ENCODE measurements at regions not wholly inside any gene's neighbourhood (a gene's known extent, or its start where the extent isn't known, plus 50 kb on each side); places are given as distances from the start of the nearest gene placed in this dataset.
"Not testable (repeated sequence)": the region's sequence is repeated elsewhere in the genome, so short reads cannot be mapped to it uniquely, and the experiment has no call there.

DNA sequence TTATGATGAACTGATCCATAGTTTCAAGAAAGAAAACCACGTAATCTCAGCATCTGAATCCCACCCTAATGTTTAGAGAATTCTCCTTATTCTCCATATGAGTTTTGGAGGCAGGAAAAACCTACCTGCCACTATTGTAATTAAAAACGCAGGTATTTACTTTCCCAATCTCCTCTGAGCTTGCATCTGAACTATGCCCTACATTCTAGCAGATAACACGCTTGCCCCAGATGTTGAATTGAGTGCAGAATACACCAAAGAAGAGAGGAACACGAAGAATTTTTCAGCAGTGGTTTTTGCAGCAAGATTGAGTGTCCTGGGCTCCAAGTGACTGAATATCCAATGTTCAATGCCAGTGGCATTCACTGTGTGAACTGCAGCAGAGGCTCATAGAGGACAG, 182.4 kb downstream of the COX18 start:
- TF ChIP-seq EP300 (IDR thresholded peaks at IDR 0.05) (no peak), POLR2AphosphoS5 (IDR thresholded peaks at IDR 0.05) (no peak), POLR2A (IDR thresholded peaks at IDR 0.05) (no peak)
- TF ChIP-seq, protein P1, sequence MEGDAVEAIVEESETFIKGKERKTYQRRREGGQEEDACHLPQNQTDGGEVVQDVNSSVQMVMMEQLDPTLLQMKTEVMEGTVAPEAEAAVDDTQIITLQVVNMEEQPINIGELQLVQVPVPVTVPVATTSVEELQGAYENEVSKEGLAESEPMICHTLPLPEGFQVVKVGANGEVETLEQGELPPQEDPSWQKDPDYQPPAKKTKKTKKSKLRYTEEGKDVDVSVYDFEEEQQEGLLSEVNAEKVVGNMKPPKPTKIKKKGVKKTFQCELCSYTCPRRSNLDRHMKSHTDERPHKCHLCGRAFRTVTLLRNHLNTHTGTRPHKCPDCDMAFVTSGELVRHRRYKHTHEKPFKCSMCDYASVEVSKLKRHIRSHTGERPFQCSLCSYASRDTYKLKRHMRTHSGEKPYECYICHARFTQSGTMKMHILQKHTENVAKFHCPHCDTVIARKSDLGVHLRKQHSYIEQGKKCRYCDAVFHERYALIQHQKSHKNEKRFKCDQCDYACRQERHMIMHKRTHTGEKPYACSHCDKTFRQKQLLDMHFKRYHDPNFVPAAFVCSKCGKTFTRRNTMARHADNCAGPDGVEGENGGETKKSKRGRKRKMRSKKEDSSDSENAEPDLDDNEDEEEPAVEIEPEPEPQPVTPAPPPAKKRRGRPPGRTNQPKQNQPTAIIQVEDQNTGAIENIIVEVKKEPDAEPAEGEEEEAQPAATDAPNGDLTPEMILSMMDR (IDR thresholded peaks at IDR 0.05), result no peak
- no peaks in the 10 kb centered on the region for H3K36me3 ChIP-seq
- no peak for DNase-seq

DNA sequence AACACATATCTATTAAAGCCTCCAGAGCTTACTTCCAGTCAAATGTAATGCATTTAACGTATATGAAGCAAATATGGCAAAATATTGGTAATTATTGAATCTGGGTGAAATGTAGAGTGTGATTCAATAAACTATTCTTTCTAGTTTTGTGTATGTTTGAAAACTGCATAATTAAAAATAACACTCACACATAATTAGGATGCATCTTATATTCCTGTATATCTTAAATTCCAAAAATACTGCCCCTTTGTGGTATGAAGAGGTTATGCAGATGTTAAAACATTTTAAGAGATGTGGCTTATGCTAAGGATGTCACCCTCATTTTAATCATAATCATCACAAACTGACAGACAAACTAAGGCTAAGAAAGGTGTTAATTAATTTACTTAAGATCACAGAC, 182.9 kb downstream of the COX18 start:
- Histone ChIP-seq H3K27ac (no peak overlapping the region), H3K4me1 (peaks cover 0 to 8% (median 0%) of the 10 kb centered on the region in 4 donors), H3K36me3 (no peaks in the 10 kb centered on the region), H3K27me3 (no peaks in the 10 kb centered on the region), H3K9me3 (peaks cover 0 to 5% (median 0%) of the 10 kb centered on the region in 4 donors), H3K4me3 (no peak overlapping the region)
- intact Hi-C loops (cut with DNase I; ENCODE audit: low total_unique reads), result no loop called here
- 73 to 98% (median 88%) methylated on average over 1 of the region's 1 CpG for WGBS, 5 donors
- TF ChIP-seq EP300 (IDR thresholded peaks at IDR 0.05) (no peak), POLR2A (IDR thresholded peaks at IDR 0.05) (no peak), POLR2AphosphoS5 (IDR thresholded peaks at IDR 0.05) (no peak)
- TF ChIP-seq, protein P1 (IDR thresholded peaks at IDR 0.05), result no peak
- no peak for DNase-seq

More for the DNA sequence above, 182.4 kb downstream of the COX18 start:
- Histone ChIP-seq H3K27ac (no peak overlapping the region), H3K9me3 (peaks cover 0 to 5% (median 0%) of the 10 kb centered on the region in 4 donors), H3K4me3 (no peak overlapping the region), H3K27me3 (no peaks in the 10 kb centered on the region), H3K4me1 (peaks cover 0 to 8% (median under 1%) of the 10 kb centered on the region in 4 donors)
- 22 to 45% (median 33%) methylated on average over 4 of the region's 4 CpGs for WGBS, 5 donors
- intact Hi-C loops (cut with DNase I; ENCODE audit: low total_unique reads), result no loop called here

DNA sequence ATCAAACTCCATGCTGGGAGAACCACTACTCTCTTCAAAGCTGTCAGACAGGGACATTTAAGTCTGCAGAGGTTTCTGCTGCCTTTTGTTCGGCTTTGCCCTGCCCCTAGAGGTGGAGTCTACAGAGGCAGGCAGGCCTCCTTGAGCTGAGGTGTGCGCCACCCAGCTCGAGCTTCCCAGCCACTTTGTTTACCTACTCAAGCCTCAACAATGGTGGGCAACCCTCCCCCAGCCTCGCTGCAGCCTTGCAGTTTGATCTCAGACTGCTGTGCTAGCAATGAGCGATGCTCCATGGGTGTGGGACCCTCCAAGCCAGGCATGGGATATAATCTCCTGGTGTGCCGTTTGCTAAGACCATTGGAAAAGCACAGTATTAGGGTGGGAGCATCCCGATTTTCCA, 185.3 kb downstream of the COX18 start:
- intact Hi-C loops (cut with DNase I; ENCODE audit: low total_unique reads); H3K9me3 ChIP-seq; H3K27me3 ChIP-seq; H3K4me1 ChIP-seq; H3K4me3 ChIP-seq; H3K36me3 ChIP-seq; DNase-seq; H3K27ac ChIP-seq: not testable (repeated sequence)
- WGBS, 5 donors, result 78 to 96% (median 86%) methylated on average over 3 to 7 of the region's 7 CpGs

DNA sequence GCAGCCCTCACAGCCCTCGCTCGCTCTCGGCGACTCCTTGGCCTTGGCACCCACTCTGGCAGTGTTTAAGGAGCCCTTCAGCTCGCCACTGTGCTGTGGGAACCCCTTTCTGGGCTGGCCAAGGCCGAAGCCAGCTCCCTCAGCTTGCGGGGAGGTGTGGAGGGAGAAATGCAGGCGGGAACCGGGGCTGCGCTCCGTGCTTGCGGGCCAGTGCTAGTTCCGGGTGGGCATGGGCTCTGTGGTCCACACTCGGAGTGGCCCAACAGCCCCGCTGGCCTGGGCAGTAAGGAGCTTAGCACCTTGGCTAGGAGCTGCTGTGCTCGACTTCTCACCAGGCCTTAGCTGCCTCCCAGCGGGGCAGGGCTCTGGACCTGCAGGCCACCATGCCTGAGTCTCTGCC, 192.6 kb downstream of the COX18 start:
- Histone ChIP-seq H3K9me3 (peaks cover 0 to 4% (median 0%) of the 10 kb centered on the region in 4 donors), H3K27me3 (no peaks in the 10 kb centered on the region), H3K27ac (no peak overlapping the region), H3K36me3 (no peaks in the 10 kb centered on the region), H3K4me3 (no peak overlapping the region), H3K4me1 (no peaks in the 10 kb centered on the region)
- DNase-seq, result no peak
- intact Hi-C loops (cut with DNase I; ENCODE audit: low total_unique reads), result no loop called here
- TF ChIP-seq POLR2A (IDR thresholded peaks at IDR 0.05) (no peak), POLR2AphosphoS5 (IDR thresholded peaks at IDR 0.05) (no peak), EP300 (IDR thresholded peaks at IDR 0.05) (no peak)
- TF ChIP-seq, protein P1 (IDR thresholded peaks at IDR 0.05), result no peak
- WGBS, 5 donors, result 81 to 86% (median 84%) methylated on average over 12 to 17 of the region's 17 CpGs

DNA sequence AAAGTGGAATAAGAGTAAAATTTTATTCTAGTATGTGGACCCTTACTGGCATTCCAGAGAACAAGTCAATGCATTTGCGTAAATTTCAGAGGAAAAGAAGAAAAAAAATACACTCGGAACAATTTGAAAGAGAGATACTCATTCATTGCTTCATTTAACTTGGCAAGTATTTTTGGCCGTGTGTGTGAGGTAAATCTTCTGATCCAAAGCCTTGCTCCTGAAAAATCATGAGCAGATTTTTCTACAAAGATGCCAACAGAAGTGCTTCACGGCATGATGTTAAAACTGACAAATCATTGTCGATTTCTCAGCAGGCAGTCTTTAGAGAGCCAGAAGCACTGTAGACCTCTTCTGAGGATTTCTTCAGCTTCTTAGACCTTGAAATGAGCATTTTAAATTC, 194.0 kb downstream of the COX18 start:
- Histone ChIP-seq H3K27me3 (no peaks in the 10 kb centered on the region), H3K9me3 (peaks cover 0 to 4% (median 0%) of the 10 kb centered on the region in 4 donors), H3K27ac (no peak overlapping the region), H3K36me3 (no peaks in the 10 kb centered on the region), H3K4me3 (no peak overlapping the region), H3K4me1 (no peaks in the 10 kb centered on the region)
- intact Hi-C loops (cut with DNase I; ENCODE audit: low total_unique reads), result no loop called here
- TF ChIP-seq, protein P1 (IDR thresholded peaks at IDR 0.05), result no peak
- no peak for TF ChIP-seq EP300 (IDR thresholded peaks at IDR 0.05)
- no peak for TF ChIP-seq POLR2A (IDR thresholded peaks at IDR 0.05)
- no peak for TF ChIP-seq POLR2AphosphoS5 (IDR thresholded peaks at IDR 0.05)
- DNase-seq, result no peak
- WGBS, 5 donors, result 74 to 88% (median 84%) methylated on average over 5 of the region's 5 CpGs

Data from stomach (tissue), 8 donors.